Suppressor macrophage treated with lipopolysaccharide for 4 hours (primary cell): ENCODE measurements at regions not wholly inside any gene's neighbourhood (a gene's known extent, or its start where the extent isn't known, plus 50 kb on each side); places are given as distances from the start of the nearest gene placed in this dataset.
A peak's percentile ranks its signal among the peaks of the same experiment; 100 is the strongest.

Experiments
- DNase-seq: peaks from one replicate; pipeline ENCODE4 v3.0.0-alpha.2; 2020

DNA sequence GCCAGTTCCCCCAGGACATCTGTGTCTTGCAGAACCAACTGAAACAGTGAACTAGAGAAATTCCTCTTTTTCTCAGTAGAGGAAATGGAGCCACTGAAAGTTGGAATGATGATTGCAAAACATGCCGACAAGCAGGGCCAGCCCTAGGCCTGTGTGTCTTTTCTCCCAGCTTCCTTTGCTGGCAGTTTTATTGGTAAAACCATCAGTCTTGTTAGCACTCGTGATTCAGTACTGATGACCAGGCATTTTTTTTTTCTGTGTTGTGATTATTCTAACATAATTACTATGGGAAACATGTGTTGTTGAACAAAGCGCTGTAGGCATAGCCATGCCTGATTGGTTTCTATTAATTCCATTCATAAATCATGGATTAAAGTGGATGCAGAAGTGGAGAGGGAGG lies 620.7 kb downstream of the AACS start:
- no peak for DNase-seq

DNA sequence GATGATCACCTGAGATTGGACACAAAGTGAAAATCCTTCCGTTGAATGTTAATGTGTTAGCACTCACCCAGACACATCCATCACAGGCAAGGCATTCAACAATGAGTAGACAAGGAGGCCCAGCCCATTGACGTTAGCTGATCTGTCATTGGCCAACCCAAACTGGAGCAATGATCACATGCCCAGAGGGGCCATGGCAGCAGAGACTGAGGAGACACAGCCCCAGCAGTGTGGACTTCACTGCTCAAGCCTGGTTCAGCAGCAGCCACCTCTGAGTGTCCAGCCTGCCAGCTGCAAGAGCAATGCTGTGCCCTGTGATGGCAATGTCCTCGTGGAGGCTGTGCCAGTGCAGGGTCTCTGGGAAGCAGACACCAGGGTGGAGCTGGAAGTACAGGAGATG lies 622.2 kb downstream of the AACS start:
- no peak for DNase-seq

DNA sequence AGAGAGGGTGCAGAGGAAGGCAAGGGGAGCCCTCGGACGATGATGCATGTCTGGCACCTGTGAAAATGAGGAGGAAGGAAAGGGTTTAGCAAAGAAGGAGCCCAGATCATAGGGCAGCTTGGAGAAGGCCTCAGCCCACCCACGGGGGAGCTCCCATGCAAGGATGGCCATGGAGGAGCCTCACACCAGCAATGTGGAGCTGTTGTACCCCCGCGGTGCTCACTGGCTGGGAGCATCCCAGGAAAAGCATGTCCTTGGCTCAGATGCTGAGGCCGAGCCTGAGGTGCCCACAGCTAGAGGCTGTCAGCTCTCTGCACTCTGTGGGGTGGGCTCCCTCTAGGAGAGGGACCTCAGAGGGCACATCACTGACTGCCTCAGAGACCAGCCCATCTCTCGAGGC lies 622.6 kb downstream of the AACS start:
- no peak for DNase-seq

DNA sequence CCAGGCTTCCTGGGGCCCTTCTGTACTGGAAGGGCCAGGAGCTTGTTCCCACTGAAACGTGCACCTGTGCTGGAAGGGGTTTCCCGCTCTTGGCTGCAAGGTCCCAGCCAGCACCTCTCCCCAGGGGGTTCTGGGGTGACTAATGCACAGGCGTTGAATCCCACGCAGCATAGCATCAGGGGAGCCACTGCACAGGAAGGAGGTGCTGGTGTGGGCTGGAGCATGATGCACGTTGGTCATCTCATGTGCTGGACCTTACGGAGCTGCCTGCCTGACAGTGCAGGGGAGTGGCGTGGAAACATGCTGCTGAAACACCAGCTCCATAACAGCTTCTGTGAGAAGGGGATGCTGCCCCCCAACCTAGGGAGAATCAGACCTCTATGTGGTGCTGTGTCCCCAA lies 623.0 kb downstream of the AACS start:
- DNase-seq = no peak

DNA sequence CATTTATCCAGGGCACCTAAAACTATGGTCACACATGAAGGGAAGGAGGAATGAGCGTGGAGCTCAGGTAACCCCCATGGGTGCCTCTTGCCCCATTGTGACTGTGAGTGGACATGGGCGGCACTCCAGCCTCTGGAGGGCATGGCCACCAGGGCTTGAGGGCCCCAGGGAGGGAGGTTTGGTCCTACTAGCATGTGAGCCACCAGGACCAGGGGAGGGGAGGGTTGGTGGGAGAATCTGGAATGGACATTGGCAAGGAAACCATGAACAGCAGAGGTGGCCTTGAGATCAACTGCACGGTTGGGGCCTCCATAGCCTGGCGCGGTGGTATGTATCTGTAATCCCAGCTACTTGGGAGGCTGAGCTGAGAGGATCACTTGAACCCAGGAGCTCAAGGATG lies 623.6 kb downstream of the AACS start:
- DNase-seq = no peak

DNA sequence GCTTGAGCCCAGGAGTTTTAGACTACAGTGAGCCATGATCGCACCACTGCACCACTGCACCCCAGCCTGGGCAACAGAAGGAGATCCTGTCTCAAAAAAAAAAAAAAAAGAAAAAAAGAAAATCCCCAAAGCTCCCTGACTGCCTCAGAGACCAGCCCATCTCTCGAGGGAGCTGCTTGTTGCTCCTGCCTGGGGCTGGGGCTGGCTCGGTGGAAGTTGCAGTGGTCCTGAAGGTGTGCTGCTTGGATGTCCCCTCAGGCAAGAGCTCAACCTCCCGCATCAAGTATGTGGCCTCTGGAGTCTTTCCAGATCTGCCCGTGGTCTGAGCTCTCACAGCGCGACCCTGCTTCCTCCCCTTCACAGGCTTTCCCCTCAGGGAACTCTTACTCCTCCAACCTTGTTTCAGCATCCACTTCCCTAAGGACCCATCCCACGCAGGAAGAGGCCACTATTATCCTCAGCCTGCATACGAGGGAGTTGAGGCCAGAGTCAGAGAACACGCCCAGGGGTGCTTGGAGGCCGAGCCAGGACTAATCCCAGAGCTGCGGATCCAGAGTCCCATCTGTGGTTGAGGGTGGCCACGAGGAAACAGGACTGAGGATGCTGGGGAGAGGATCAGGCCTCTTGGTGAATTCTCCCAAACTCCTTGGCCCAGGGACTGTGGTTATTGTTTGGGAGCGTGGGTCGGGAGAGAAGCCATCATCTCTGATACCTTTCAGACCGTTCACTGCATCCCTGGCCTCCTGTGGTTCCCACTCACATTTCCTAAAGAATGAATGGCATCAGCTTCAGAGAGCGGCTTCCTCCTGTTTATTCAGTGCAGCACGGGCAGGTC lies 624.6 kb downstream of the AACS start:
- DNase-seq = no peak

DNA sequence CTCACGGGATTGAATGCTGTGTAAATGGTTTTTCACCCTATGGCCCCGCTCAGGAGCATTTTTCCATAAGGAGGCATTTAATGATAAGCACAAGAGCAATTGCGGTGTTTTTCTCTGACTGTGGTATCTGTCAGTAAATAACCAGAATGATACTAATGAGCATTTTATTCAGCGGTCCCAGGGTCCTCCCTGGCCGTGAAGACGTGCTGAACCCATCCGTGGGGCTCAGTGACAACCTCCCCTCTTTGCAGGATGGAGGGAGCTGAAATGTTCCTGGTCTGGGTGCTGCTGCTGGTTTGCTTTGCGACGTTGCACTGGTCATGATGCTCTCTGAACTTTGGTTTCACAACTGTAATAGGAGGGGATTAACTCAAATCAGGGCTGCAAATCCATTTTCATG lies 625.6 kb downstream of the AACS start:
- DNase-seq = no peak

DNA sequence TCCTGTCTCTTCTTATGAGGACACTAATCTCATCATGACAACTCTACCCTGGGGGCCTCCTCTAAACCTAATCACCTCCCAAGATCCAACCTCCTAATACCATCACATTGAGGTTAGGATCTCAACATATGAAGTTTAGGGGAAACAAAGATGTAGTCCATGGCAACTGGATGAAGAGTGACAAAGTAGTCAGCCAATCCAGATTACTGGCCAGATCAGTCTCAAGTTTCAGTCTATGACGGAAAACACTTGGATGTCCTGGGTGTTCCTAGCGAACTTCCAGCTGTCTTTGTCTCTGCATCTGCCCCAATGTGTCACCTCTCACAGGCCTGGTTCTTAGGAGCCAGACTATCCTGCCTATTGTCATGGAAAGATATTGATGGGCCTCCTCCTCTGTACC lies 630.8 kb downstream of the AACS start:
- DNase-seq = no peak

DNA sequence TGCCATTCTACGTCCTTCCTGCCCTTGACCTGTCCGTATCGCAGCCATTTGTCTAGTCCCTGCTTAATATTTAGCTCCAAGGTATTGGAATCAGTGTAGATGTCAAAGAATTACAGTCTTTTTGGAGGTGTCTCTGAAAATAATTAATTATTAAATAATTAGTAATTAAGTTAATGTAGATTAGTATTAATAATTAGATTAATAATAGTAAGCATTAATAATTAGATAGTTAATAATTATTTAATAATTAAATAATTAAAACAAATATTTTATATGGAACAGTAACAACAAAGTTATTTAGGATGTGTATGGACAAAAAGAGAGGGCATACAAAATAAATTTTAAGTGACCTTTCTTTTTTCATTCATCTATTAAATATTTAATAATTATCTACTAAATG lies 639.6 kb downstream of the AACS start:
- no peak for DNase-seq

DNA sequence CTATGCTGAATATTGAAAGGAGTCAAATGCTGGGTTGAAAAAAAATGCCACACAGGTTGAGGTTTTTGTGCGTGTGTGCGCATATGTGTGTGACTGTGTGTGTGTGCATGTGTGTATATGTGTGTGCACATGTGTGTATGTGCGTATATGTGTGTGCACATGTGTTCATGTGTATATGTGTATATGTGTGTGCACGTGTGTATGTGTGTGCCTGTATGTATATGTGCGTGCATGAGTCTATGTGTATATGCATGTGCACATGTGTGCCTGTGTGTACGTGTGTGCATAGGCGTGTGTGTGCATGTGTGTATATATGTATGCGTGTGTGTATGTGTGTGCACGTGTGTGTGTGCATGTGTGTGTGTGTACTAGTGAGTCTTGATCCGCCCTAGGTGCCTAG lies 655.7 kb downstream of the AACS start:
- no peak for DNase-seq

DNA sequence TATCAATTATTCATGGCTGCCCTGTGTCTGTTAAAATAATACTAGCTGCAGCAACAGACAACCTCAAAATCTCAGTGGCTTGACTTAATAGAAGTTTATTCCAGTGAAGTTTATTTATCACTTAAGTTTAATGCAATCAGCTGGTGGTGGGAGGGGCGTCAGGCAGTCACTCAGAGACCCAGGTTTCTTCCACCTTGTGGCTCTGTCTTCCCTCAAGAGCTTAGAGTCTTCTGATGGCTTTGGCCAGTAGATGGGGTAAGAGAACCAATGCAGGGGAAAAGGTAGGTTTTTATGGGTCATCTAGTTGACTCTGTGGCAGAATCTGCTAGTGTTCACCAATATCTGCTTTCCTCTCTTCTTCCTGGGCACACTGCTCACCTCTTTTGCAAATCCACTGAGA lies 668.9 kb downstream of the AACS start:
- no peak for DNase-seq

DNA sequence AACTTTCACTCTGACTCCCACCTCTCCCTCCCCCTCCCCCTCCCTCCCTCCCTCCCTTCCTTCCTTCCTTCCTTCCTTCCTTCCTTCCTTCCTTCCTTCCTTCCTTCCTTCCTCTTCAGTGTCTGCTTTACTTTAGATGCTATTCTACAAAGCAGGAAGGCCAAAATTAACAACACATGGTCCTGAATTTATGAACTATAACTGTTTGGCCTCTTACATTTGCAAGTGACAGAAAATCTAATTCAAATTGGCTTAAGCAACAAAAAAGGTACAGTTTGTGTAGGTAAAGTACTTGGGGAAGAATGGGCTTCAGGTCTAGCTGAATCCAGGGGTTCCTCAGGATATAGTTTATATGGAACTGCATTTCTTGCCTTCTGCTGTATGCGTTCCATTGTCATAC lies 673.0 kb downstream of the AACS start:
- DNase-seq = no peak

DNA sequence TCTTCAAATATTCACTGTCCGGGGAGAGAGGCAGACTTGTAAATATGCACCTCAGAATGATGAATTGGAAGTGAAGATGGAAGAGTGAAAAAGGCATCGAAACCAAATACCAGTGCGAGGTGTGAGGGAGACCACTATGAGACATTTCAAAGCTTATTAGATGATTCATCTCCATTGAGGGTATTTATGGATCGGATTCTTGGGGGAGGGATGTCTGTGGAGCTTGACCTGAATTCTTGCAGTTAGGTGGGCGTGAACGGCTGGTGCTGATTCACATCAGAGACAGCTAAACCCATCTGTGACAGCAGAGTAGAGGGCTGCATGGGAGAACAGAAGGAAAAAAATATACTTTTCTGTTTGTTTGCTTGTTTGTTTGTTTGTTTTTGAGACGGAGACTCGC lies 677.2 kb downstream of the AACS start:
- DNase-seq = no peak

DNA sequence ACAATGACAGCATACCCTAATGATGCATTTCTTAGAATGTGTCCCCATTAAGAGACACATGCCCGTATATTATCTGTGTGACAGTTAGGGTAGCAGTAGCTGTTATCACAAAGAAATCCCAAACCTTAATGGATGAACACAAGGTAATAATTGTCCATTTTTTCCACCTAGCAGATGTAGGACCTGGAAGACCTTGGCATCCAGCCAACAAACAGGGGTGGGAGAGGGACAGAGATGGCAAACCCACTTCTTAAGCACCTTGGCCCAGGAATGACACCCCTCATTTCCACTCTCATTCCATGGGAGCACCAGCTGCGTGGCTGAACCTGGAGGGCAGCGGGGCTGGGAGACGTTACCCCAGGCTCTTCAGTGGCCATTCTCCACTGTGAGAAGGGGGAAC lies 679.0 kb downstream of the AACS start:
- DNase-seq = no peak

DNA sequence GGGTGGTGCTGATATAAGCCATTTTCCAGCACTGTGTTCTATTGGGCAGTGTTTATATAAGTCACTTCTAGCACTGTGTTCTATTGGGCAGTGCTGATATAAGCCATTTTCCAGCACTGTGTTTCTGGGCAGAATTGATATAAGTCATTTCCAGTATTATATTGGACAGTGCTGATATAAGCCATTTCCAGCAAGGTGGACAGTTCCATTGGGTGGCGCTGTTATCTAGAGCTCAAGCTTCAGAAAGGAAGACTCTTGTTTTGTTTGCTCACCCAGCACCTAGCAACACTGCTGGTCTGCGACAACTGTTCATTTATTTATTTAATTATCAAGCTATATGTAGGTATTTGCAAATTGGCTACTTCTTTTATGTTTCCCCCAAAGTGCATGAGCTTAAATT lies 690.3 kb downstream of the AACS start:
- DNase-seq = no peak

DNA sequence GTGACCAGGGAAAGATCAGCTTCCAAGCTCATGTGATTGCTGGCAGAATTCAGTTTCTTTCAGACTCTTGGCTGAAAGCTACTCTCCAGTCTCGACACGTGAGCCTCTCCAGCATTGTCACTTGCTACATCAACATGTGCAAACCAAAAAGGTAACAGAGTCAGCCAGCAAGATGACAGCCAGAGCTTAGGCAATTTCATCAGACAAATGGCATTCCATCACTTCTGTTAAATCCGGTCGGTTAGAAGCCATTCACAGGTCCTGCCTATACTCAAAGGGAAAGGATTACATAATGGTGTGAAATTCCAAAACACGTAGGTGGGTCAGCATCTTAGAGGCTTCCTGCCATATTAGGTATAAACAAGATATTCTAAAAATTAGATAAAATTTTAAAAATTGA lies 700.9 kb downstream of the AACS start:
- DNase-seq = no peak

DNA sequence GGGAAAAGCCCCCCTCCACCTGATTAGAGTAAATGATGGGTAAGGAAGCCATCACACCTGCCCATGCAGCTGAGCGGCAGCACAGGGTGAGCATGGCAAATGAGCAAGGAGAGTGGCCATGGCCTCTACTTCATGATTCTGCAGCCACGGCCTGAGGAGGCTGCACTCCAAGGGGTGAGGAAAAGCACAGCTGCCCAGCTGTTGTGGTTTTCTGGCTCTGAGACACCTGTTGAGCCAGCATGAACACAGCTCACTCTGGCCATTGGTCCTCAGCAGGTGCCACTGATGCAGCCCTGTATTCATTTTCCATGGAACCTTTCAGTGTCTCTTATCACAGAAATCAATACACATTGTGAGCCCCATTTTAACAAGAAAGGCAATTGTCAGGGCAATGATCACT lies 707.2 kb downstream of the AACS start:
- DNase-seq = no peak

DNA sequence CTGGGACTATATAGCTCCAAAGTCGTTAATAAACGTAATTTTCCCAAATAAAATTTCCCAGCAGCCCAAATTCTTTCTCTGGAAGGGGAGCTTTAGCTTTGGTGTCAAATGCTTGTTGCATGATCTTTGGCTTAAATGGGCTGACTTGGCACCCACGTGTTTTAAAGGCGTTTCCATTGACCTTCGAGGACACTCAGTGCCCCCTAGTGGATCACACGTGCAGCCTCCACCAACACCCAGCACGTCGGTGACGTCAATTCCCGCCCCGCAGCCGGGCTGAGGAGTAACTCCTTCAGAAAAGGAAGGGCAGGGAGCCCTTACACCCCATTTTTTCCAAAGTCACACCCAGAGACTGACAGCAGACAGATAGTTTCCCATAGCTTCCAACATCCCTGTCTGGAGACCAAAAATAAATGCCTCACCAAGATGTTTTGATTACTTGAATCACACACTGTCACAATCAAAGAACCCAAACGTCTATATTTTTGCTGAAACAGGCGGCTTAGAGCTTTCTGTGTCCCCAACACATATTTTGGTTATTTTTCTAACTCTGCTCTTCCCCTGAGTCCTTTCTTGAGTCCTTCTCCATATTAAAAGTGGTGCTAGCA lies 707.9 kb downstream of the AACS start:
- DNase-seq = peak; percentile 16

DNA sequence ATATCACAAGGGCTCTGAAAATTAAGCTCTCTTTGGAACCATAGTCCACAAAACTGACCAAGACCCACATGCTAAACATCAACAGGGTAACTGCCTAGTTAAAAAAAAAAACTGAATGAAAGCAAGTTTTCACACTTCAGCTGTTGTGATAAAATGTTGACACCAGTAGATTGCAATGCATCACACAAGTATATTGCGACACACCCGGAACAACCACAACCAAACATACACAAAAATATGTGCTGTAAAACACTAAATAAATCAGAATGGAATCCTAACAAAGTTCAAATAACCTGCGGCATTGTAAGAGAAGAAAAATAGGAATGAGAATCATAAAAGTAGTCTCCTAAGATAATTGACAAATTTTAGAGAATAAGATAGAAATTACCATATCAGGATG lies 710.3 kb downstream of the AACS start:
- DNase-seq = no peak

DNA sequence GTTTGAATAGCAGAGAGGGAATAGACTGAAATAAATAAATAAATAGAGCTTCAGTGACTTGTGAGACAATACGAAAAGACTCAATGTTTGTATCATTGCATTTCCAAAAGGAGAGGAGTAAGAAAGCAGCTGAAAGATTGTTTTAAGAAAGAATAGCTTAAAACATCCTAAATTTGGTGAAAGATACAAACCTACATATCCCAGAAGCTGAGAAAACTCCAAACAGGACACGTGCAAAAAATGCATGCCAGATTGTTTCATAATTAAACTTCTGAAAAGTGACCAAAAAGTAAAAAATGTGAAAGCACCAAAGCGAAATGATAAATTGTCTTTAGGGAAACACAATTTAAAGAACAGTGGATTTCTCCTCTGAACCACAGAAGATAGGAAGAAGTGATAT lies 711.0 kb downstream of the AACS start:
- DNase-seq = no peak

DNA sequence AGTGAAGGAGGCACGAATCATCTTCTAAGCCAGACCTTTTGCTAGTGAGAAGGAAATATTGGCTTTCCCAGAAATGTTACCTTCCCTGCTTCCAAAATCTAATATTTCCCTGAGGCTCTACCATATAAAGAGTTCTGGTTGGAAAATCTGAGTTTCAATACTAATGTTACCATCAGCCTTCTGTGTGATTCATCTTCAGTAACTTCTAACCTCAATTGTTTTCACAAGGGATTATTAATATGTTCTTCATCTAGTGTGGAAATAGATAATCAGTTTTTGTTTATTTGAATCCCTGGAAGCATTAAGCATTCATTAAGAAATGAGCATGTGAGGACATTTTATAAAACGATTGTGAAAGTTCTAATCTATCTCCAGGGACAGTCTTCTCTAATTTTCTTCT lies 720.9 kb downstream of the AACS start:
- DNase-seq = no peak

DNA sequence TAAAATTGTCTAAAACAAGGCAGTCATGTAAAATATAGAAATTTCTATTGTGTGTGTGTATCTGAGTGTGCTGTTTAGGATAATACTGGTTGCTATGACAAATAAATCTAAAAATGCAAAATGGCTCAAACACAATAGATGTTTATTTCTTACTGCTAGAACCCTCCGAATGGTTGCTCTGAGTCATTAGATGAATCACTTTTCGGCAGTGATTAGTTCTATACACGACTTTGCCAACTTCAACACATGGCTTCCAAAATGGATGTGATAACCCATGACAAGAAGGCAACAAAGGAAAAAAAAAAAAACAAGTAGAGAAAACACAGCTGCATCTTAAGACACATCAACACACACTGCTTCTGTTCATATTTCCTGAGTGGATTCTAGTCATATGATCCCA lies 729.2 kb downstream of the AACS start:
- no peak for DNase-seq

DNA sequence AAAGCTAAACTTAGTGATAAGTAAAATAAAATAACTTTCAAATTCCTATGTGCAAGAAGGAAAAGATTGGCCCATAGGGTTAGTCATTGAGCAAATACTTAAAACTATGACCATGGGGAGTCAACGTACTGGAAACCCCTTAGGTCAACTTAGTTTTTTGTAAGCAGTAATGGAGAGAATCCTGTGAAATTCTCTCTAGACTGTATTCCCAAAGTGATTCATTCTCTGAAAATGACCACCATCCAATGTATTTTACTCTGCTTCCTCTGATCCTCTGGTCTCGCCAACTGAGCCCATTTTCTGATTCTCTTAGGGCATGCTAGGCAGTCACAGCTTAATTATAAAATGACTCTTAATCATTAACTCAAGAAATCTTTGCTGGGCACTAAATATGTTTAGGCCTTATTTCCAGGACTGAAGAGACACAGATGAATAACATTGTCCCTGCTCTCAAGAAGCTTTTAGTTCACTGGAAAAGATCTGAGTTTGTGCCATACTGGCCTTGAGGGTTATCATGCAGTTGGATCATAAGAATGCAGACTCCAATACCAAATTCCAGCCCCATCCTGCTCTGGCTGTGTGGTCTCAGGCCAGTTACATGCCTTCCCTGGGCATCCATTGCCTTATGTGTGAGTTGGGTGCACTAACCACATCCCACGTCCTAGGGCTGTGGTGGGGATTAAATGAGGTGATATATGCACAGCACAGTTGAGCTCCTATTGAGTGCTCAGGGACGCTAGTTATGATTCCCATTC lies 732.4 kb downstream of the AACS start:
- no peak for DNase-seq

DNA sequence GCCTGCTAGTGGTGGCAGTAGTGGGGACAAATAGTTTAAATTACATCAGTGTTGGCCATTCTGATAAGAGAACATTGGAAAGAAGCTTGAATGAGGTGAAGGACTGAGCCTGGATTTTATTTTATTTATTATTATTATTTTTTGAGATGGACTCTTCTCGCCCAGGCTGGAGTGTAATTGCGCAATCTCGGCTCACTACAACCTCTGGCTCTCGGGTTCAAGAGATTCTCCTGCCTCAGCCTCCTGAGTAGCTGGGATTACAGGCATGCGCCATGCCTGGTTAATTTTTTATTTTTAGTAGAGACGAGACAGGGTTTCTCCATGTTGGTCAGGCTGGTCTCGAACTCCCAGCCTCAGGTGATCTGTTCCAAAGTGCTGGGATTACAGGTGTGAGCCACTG lies 739.4 kb downstream of the AACS start:
- no peak for DNase-seq
